ENCODE measurements at regions not wholly inside any gene's neighbourhood (a gene's known extent, or its start where the extent isn't known, plus 50 kb on each side); places are given as distances from the start of the nearest gene placed in this dataset.
A peak's percentile ranks its signal among the peaks of the same experiment; 100 is the strongest.

DNA sequence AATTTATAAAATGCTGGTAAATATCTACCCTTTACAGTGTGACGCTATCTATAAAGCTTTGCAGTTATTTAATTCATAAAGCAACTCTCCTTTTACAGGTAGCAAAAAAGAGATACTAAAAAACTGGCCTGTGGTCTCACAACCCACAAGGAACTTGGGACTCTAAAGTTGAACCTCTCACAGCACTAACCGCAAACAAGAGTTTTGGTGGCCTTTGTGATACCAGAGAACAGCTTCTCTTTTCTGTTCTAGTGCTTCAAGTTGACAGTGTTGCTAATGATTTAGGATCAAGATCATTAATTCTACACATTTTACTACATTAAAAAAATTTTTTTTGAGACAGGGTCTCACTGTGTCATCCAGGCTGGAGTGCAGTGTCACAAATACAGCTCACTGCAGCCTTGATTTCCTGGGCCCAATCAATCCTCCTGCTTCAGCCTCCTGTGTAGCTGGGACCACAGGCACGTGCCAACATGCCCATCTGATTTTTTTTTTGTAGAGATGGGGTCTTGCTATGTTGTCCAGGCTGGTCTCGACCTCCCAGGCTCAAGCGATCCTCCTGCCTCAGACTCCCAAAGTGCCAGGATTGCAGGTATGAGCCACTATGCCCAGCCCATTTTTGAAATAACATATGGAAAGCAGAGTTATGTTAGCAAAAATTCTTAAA lies 56.0 kb upstream of the ST8SIA6 start:
- no peaks in the 10 kb centered on the region for H3K36me3 Mint-ChIP-seq (ENCODE audit: low read depth)
- H3K27ac Mint-ChIP-seq = peak overlapping the region; percentile 85
- peak overlapping the region; percentile 17 for H3K4me3 Mint-ChIP-seq
- no peaks in the 10 kb centered on the region for H3K27me3 Mint-ChIP-seq
- peaks cover 60% of the 10 kb centered on the region for H3K4me1 Mint-ChIP-seq (ENCODE audit: low read depth)
- intact Hi-C loops (cut with micrococcal nuclease) = loop anchor here (5.0 kb wide), 1 partner anchor 33 kb away; no protein-coding TSS in a partner anchor
- H3K9me3 Mint-ChIP-seq = no peaks in the 10 kb centered on the region

DNA sequence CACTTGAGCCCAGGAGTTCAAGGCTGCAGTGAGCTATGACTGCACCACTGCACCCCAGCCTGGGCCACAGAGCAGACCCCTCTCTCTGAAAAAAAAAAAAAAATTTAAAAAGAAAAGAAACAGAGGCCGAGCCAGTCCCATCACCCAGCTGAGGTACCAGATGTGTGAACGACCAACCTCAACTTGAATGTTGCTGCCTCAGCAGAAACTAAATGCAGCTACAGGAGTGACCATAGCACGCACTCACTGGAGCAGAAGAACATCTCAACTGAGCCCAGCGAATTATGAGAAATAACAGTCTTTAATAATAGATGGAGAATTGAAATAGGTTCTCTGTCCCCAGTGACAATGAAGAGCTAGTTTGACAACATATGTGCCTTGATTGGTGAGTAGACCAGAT lies 53.1 kb upstream of the ST8SIA6 start:
- H3K36me3 Mint-ChIP-seq (ENCODE audit: low read depth) = peaks cover 23% of the 10 kb centered on the region
- H3K4me1 Mint-ChIP-seq (ENCODE audit: low read depth) = peaks cover 63% of the 10 kb centered on the region
- H3K27ac Mint-ChIP-seq = peak overlapping the region; percentile 96
- intact Hi-C loops (cut with micrococcal nuclease) = no loop called here
- H3K4me3 Mint-ChIP-seq = peak overlapping the region; percentile 2
- no peaks in the 10 kb centered on the region for H3K9me3 Mint-ChIP-seq
- H3K27me3 Mint-ChIP-seq = no peaks in the 10 kb centered on the region

GRCh38 chr10:17506856-17507471 lies 52.6 kb upstream of the ST8SIA6 start:
- Mint-ChIP-seq H3K4me3 (no peak overlapping the region), H3K9me3 (no peaks in the 10 kb centered on the region), H3K36me3 (ENCODE audit: low read depth) (peaks cover 29% of the 10 kb centered on the region), H3K27ac (peak overlapping the region; percentile 96), H3K4me1 (ENCODE audit: low read depth) (peaks cover 59% of the 10 kb centered on the region), H3K27me3 (no peaks in the 10 kb centered on the region)
- intact Hi-C loops (cut with micrococcal nuclease) = no loop called here

DNA sequence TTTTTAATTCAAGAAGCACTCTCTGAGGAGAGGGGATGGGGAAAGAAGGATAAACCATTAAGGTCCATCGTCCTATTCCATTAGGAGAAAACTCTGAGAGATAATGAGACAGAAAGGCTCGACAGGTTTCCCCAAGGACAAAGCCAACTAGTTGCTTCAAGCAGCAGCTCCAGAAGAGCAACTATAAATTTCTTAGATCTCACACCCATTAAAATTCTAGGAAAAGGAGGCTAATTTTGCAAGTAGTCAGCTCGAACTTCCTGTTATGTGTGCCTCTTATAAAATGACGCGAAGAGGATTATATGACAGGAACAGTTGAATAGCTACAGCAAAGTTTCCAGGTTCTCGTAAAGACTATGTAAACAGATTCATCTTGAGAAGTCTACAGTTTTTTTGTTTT lies 52.0 kb upstream of the ST8SIA6 start:
- peak overlapping the region; percentile 96 for H3K27ac Mint-ChIP-seq

DNA sequence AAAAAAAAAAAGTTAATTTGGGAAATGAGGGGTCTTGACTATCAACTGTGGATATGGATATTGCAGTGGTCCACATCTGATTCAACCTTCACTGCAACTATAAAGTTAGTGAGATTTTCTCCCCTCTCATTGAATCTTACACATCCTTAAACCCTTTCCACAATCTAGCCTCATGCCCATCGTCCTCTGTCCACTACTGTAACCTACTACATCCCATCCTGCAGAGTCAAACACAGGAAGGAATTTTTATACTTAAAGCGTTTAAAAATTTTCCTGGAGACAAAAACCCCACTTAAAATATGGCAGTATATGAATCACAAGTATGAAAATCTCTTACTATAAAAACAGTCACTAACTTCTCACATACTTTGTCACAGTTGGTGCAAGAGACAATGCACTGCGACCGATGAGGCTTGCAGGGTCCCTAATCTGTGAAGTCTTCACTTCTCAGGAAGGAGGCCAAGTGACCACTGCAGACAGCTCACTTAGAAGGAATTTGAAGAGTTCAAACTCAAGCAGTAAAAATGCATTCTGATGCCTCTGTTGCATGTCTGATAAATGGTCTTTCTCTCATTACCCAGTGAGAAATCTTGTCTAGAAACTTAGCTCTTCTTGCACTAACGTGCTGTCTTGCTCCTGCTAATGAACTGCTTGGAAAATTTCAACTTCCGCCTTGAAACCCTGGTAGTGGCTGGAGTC lies 50.3 kb upstream of the ST8SIA6 start:
- Mint-ChIP-seq H3K27me3 (no peaks in the 10 kb centered on the region), H3K4me3 (peak overlapping the region; percentile 76), H3K36me3 (ENCODE audit: low read depth) (peaks cover 43% of the 10 kb centered on the region), H3K27ac (peak overlapping the region; percentile 96), H3K4me1 (ENCODE audit: low read depth) (peaks cover 57% of the 10 kb centered on the region), H3K9me3 (no peaks in the 10 kb centered on the region)
- intact Hi-C loops (cut with micrococcal nuclease) = no loop called here

More for the DNA sequence above, 52.0 kb upstream of the ST8SIA6 start:
- H3K4me1 Mint-ChIP-seq (ENCODE audit: low read depth) = peaks cover 64% of the 10 kb centered on the region
- H3K9me3 Mint-ChIP-seq = no peaks in the 10 kb centered on the region
- peak overlapping the region; percentile 76 for H3K4me3 Mint-ChIP-seq
- H3K27me3 Mint-ChIP-seq = no peaks in the 10 kb centered on the region
- intact Hi-C loops (cut with micrococcal nuclease) = no loop called here
- peaks cover 34% of the 10 kb centered on the region for H3K36me3 Mint-ChIP-seq (ENCODE audit: low read depth)

Measured in dendritic cell treated with granulocyte-macrophage colony-stimulating factor and Interleukin-4, amounts not matched to agents 40 ng/mL and 50 ng/mL, for 4 days (primary cell).